DOHH2 (cell line): ENCODE measurements at regions not wholly inside any gene's neighbourhood (a gene's known extent, or its start where the extent isn't known, plus 50 kb on each side); places are given as distances from the start of the nearest gene placed in this dataset.

Source experiments
- H3F3A ChIP-seq: fragments of 200-600 bp; sonication (generic), shearing (Covaris generic); 2 replicates; pipeline ENCODE4 v1.6.0; 2016; ENCODE audit warnings: antibody characterized with exemption, mild to moderate bottlenecking; ENCODE audit not compliant: control insufficient read depth, insufficient read depth
- H3K27ac ChIP-seq: fragments of 200-600 bp; sonication (generic); 2 replicates; pipeline ENCODE4 v1.5.1; 2014; ENCODE audit warnings: low read depth, mild to moderate bottlenecking, low read length, moderate library complexity
- H3K27me3 ChIP-seq: fragments of 200-600 bp; sonication (generic); 2 replicates; pipeline ENCODE4 v1.6.1; 2014; ENCODE audit warnings: mild to moderate bottlenecking, low read length, mixed read lengths; ENCODE audit not compliant: control insufficient read depth
- H3K36me3 ChIP-seq: fragments of 200-600 bp; sonication (generic); 2 replicates; pipeline ENCODE4 v1.6.1; 2014; ENCODE audit warnings: mild to moderate bottlenecking, low read length, moderate library complexity, mixed read lengths; ENCODE audit not compliant: control insufficient read depth
- H3K4me1 ChIP-seq: fragments of 200-600 bp; sonication (generic); 2 replicates; pipeline ENCODE4 v1.6.1; 2014; ENCODE audit warnings: mild to moderate bottlenecking, low read length, mixed read lengths; ENCODE audit not compliant: control insufficient read depth
- H3K4me2 ChIP-seq: fragments of 200-600 bp; sonication (generic); 2 replicates; pipeline ENCODE4 v1.6.0; 2014; ENCODE audit warnings: mild to moderate bottlenecking, low read length, moderate library complexity
- H3K4me3 ChIP-seq: fragments of 200-600 bp; sonication (generic); 2 replicates; pipeline ENCODE4 v1.5.1; 2014; ENCODE audit warnings: mild to moderate bottlenecking, low read length, mixed read lengths
- H3K79me2 ChIP-seq: fragments of 200-600 bp; sonication (generic); 2 replicates; pipeline ENCODE4 v1.6.1; 2014; ENCODE audit warnings: mild to moderate bottlenecking, low read length, mixed read lengths; ENCODE audit not compliant: control insufficient read depth
- H3K9me2 ChIP-seq: fragments of 200-600 bp; sonication (generic); replicated peaks from 2 replicates; pipeline ENCODE4 v1.6.1; 2014; ENCODE audit warnings: mild to moderate bottlenecking, low read length, mixed read lengths; ENCODE audit not compliant: control insufficient read depth
- H3K9me3 ChIP-seq: fragments of 200-600 bp; sonication (generic); 2 replicates; pipeline ENCODE4 v1.6.1; 2014; ENCODE audit warnings: antibody characterized with exemption, low read length, mixed read lengths; ENCODE audit not compliant: control insufficient read depth, insufficient read depth
- H4K20me1 ChIP-seq: fragments of 200-600 bp; sonication (generic); 2 replicates; pipeline ENCODE4 v1.6.0; 2014; ENCODE audit warnings: low read depth, mild to moderate bottlenecking, antibody characterized with exemption, low read length, moderate library complexity; ENCODE audit not compliant: control insufficient read depth, insufficient read depth
- EZH2phosphoT487 ChIP-seq: fragments of 200-600 bp; sonication (generic); IDR thresholded peaks from 2 replicates; pipeline ENCODE4 v1.6.1; 2017; ENCODE audit warnings: borderline replicate concordance, mild to moderate bottlenecking, antibody characterized with exemption, low read length, moderate library complexity, mixed read lengths
- TF ChIP-seq, protein P1 (sequence below): fragments of 200-600 bp; sonication (generic); IDR thresholded peaks from one replicate; pipeline ENCODE4 v1.5.1; 2014; ENCODE audit warnings: antibody characterized with exemption, mild to moderate bottlenecking, low read depth, low read length; ENCODE audit not compliant: poor library complexity, severe bottlenecking

DNA sequence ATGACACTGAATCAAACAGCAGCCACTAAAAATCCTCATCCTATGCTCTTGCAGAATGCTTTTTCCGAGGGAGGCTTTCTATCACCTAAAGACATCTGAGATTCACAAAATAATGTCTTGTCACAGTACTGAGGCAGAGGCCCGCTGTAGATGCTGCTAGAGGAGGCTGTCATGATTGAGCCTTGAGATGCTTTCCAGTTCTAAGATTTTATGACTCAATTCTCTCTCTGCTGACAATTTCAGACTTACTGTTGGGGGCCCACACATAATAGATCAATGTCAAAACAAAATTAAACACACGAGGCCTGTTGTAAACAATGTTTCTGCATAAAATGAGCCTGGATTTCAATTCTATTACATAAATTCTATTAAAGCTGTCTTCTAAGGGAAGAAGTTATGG, 132.7 kb upstream of the ARL4C start:
- no peak overlapping the region for H3K27ac ChIP-seq

GRCh38 chr2:234628953-234629352, 132.1 kb upstream of the ARL4C start:
- no peaks in the 10 kb centered on the region for H4K20me1 ChIP-seq
- no peaks in the 10 kb centered on the region for H3K36me3 ChIP-seq
- no peaks in the 10 kb centered on the region for H3K79me2 ChIP-seq
- no peaks in the 10 kb centered on the region for H3K4me1 ChIP-seq
- H3K4me3 ChIP-seq, result no peak overlapping the region
- H3K9me3 ChIP-seq, result no peaks in the 10 kb centered on the region
- H3F3A ChIP-seq, result no peaks in the 10 kb centered on the region
- no peaks in the 10 kb centered on the region for H3K9me2 ChIP-seq
- no peak overlapping the region for H3K27ac ChIP-seq
- no peak overlapping the region for H3K4me2 ChIP-seq
- no peak for TF ChIP-seq EZH2phosphoT487
- TF ChIP-seq, protein P1, sequence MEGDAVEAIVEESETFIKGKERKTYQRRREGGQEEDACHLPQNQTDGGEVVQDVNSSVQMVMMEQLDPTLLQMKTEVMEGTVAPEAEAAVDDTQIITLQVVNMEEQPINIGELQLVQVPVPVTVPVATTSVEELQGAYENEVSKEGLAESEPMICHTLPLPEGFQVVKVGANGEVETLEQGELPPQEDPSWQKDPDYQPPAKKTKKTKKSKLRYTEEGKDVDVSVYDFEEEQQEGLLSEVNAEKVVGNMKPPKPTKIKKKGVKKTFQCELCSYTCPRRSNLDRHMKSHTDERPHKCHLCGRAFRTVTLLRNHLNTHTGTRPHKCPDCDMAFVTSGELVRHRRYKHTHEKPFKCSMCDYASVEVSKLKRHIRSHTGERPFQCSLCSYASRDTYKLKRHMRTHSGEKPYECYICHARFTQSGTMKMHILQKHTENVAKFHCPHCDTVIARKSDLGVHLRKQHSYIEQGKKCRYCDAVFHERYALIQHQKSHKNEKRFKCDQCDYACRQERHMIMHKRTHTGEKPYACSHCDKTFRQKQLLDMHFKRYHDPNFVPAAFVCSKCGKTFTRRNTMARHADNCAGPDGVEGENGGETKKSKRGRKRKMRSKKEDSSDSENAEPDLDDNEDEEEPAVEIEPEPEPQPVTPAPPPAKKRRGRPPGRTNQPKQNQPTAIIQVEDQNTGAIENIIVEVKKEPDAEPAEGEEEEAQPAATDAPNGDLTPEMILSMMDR, result no peak
- peaks cover 11% of the 10 kb centered on the region for H3K27me3 ChIP-seq

More for the DNA sequence above, 132.7 kb upstream of the ARL4C start:
- H4K20me1 ChIP-seq, result no peaks in the 10 kb centered on the region
- H3K4me2 ChIP-seq, result no peak overlapping the region
- H3K9me2 ChIP-seq, result no peaks in the 10 kb centered on the region
- TF ChIP-seq, protein P1, result no peak
- no peak for TF ChIP-seq EZH2phosphoT487
- H3F3A ChIP-seq, result no peaks in the 10 kb centered on the region
- no peaks in the 10 kb centered on the region for H3K9me3 ChIP-seq
- peaks cover 11% of the 10 kb centered on the region for H3K27me3 ChIP-seq
- H3K4me3 ChIP-seq, result no peak overlapping the region
- H3K79me2 ChIP-seq, result no peaks in the 10 kb centered on the region
- no peaks in the 10 kb centered on the region for H3K36me3 ChIP-seq
- H3K4me1 ChIP-seq, result no peaks in the 10 kb centered on the region

DNA sequence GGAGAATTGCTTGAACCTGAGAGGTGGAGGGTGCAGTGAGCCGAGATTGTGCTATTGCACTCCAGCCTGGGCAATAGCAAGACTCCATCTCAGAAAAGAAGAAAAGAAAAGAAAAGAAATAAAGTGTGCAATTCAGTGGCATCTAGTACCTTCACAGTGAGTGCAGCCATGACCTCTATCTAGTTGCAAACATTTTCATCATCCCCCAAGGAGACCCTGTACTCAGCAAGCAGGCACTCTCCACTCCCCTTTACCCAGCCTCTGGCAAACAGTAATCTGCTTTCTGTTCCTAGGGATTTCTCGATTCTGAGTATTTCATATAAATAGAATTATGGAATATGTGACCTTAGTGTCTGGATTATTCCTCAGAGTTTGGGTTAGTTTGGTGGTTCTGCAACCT, 130.4 kb upstream of the ARL4C start:
- H3K9me3 ChIP-seq, result no peaks in the 10 kb centered on the region
- no peaks in the 10 kb centered on the region for H3K36me3 ChIP-seq
- no peak overlapping the region for H3K4me2 ChIP-seq
- H3K4me3 ChIP-seq, result no peak overlapping the region
- no peaks in the 10 kb centered on the region for H4K20me1 ChIP-seq
- H3K9me2 ChIP-seq, result no peaks in the 10 kb centered on the region
- peaks cover 11% of the 10 kb centered on the region for H3K27me3 ChIP-seq
- H3F3A ChIP-seq, result no peaks in the 10 kb centered on the region
- no peak overlapping the region for H3K27ac ChIP-seq
- H3K4me1 ChIP-seq, result no peaks in the 10 kb centered on the region
- TF ChIP-seq, protein P1, result no peak
- no peak for TF ChIP-seq EZH2phosphoT487
- H3K79me2 ChIP-seq, result no peaks in the 10 kb centered on the region

DNA sequence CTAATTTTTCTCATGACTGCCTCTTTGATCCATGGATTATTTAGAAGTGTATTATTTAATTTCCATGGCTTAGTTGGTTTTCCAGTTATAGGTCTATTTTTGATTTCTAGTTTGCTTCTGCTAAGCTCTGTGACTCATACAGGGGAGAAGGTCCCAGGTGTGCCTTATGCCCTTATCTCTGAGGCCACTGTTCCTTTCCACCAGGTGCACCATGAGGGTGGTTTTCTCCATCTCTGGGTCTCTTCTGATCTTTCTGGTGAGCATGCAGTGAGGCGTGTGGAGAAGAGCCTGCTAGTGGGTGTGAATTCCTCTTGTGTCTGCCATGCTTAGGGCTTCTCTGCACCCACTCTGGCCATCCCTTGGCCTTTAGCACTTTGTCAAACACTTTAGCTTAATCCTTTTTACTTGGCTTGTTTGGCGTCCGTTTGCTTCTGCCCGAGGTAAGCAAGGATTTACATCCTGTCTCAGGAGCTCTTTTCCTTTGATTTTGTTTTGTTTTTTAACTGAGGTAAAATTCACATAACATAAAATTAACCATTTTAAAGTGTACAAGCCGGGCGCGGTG, 129.8 kb upstream of the ARL4C start:
- no peaks in the 10 kb centered on the region for H4K20me1 ChIP-seq
- no peaks in the 10 kb centered on the region for H3K9me2 ChIP-seq
- no peaks in the 10 kb centered on the region for H3F3A ChIP-seq
- TF ChIP-seq EZH2phosphoT487, result no peak
- H3K4me2 ChIP-seq, result no peak overlapping the region
- H3K9me3 ChIP-seq, result no peaks in the 10 kb centered on the region
- H3K27me3 ChIP-seq, result peaks cover 6% of the 10 kb centered on the region
- H3K4me3 ChIP-seq, result no peak overlapping the region
- H3K36me3 ChIP-seq, result no peaks in the 10 kb centered on the region
- no peaks in the 10 kb centered on the region for H3K4me1 ChIP-seq
- no peak overlapping the region for H3K27ac ChIP-seq
- no peaks in the 10 kb centered on the region for H3K79me2 ChIP-seq
